IMR-90 (cell line): ENCODE measurements at regions not wholly inside any gene's neighbourhood (a gene's known extent, or its start where the extent isn't known, plus 50 kb on each side); places are given as distances from the start of the nearest gene placed in this dataset.

Experiments used
- ATAC-seq: fragments of 200-7000 bp; cut with Tn5 transposase; 2 replicates; pipeline ENCODE4 v1.9.1; 2020; ENCODE audit warnings: low read depth, mild to moderate bottlenecking, moderate library complexity
- BruUV-seq: library from RNA; stranded (reverse); fragments of 400-500 nt; replicated peaks from 2 replicates; lab custom pipeline; 2021; lab: Mats Ljungman, UMichigan
- CTCF ChIA-PET: fragments of 300-600 bp; formaldehyde crosslinking; extraction: SDS; loops from one replicate; lab custom pipeline; 2021; ENCODE audit warnings: antibody characterized with exemption; lab: Yijun Ruan, JAX
- POLR2A ChIA-PET: fragments of 300-600 bp; sonication (Branson Sonifier 250); formaldehyde crosslinking; loops from one replicate; lab custom pipeline; 2022; ENCODE audit warnings: antibody characterized with exemption; ENCODE audit not compliant: unreplicated experiment; lab: Charles Lee
- DNase-seq: peaks from one replicate; pipeline ENCODE4 v3.0.0; 2013
- H2AFZ ChIP-seq: replicated peaks from 2 replicates; pipeline ENCODE3; 2013; ENCODE audit warnings: low read length, mild to moderate bottlenecking; ENCODE audit not compliant: poor library complexity
- H2AK5ac ChIP-seq: 2 replicates; pipeline ENCODE4 v1.6.1; 2013; ENCODE audit warnings: low read depth, low read length, inconsistent platforms
- H2AK9ac ChIP-seq: replicated peaks from 2 replicates; pipeline ENCODE3; 2013; ENCODE audit warnings: mild to moderate bottlenecking, low read depth, low read length, moderate library complexity; ENCODE audit not compliant: poor library complexity
- H2BK120ac ChIP-seq: 2 replicates; pipeline ENCODE4 v1.6.1; 2013; ENCODE audit warnings: low read depth, low read length, inconsistent platforms
- H2BK15ac ChIP-seq: 3 replicates; pipeline ENCODE4 v1.6.1; 2013; ENCODE audit warnings: low read depth, low read length, inconsistent platforms
- H2BK20ac ChIP-seq: 2 replicates; pipeline ENCODE4 v1.6.1; 2013; ENCODE audit warnings: low read depth, mild to moderate bottlenecking, inconsistent platforms, low read length, moderate library complexity
- H2BK5ac ChIP-seq: 2 replicates; pipeline ENCODE4 v1.6.1; 2013; ENCODE audit warnings: mild to moderate bottlenecking, low read depth, low read length, inconsistent platforms; ENCODE audit not compliant: poor library complexity, severe bottlenecking
- H3K14ac ChIP-seq: replicated peaks from 2 replicates; pipeline ENCODE4 v1.6.1; 2013; ENCODE audit warnings: low read depth, low read length, inconsistent platforms
- H3K18ac ChIP-seq: 2 replicates; pipeline ENCODE4 v1.6.1; 2013; ENCODE audit warnings: low read depth, low read length, control low read depth
- H3K23ac ChIP-seq: 2 replicates; pipeline ENCODE4 v1.6.1; 2013; ENCODE audit warnings: low read depth, low read length, inconsistent platforms
- H3K27ac ChIP-seq: 2 replicates; pipeline ENCODE4 v1.5.1; 2013; ENCODE audit warnings: mild to moderate bottlenecking, control low read depth, low read length; ENCODE audit not compliant: insufficient read depth
- H3K27me3 ChIP-seq: 2 replicates; pipeline ENCODE4 v1.6.1; 2013; ENCODE audit warnings: low read length; ENCODE audit not compliant: control insufficient read depth, insufficient read depth
- H3K36me3 ChIP-seq: 2 replicates; pipeline ENCODE4 v1.6.1; 2013; ENCODE audit warnings: low read length, mixed read lengths; ENCODE audit not compliant: control insufficient read depth, insufficient read depth
- H3K4ac ChIP-seq: 2 replicates; pipeline ENCODE4 v1.6.1; 2013; ENCODE audit warnings: low read depth, low read length, inconsistent platforms
- H3K4me1 ChIP-seq: 2 replicates; pipeline ENCODE4 v1.6.1; 2013; ENCODE audit warnings: low read length, mixed read lengths; ENCODE audit not compliant: control insufficient read depth, insufficient read depth
- H3K4me2 ChIP-seq: 2 replicates; pipeline ENCODE4 v1.6.1; 2013; ENCODE audit warnings: low read depth, mild to moderate bottlenecking, control low read depth, low read length, moderate library complexity
- H3K4me3 ChIP-seq: 2 replicates; pipeline ENCODE4 v1.5.1; 2013; ENCODE audit warnings: low read depth, mild to moderate bottlenecking, control low read depth, low read length, moderate library complexity; ENCODE audit not compliant: insufficient read depth
- H3K56ac ChIP-seq: 2 replicates; pipeline ENCODE4 v1.6.1; 2013; ENCODE audit warnings: low read length, inconsistent platforms; ENCODE audit not compliant: insufficient read depth; ENCODE audit errors: extremely low read depth
- H3K79me1 ChIP-seq, 2 experiments: 2 replicates each; pipeline ENCODE4 v1.6.1; 2013; ENCODE audit warnings: low read length in 2 of 2, inconsistent platforms in 1 of 2, low read depth in 1 of 2
- H3K9ac ChIP-seq: 2 replicates; pipeline ENCODE4 v1.6.1; 2013; ENCODE audit warnings: low read depth, low read length, control low read depth
- H3K9me1 ChIP-seq: 2 replicates; pipeline ENCODE4 v1.6.1; 2013; ENCODE audit warnings: low read length, inconsistent platforms; ENCODE audit not compliant: insufficient read depth
- H3K9me3 ChIP-seq: 2 replicates; pipeline ENCODE4 v1.6.1; 2013; ENCODE audit warnings: low read length; ENCODE audit not compliant: control insufficient read depth, insufficient read depth
- H4K20me1 ChIP-seq: 2 replicates; pipeline ENCODE4 v1.6.1; 2013; ENCODE audit warnings: low read length, inconsistent platforms; ENCODE audit not compliant: insufficient read depth
- H4K5ac ChIP-seq: 2 replicates; pipeline ENCODE4 v1.6.1; 2013; ENCODE audit warnings: mild to moderate bottlenecking, low read depth, low read length, control low read depth
- H4K8ac ChIP-seq, 2 experiments: 2 replicates each; pipeline ENCODE4 v1.6.1; 2013; ENCODE audit warnings: low read depth in 2 of 2, low read length in 2 of 2, control low read depth in 1 of 2, inconsistent platforms in 1 of 2
- H4K91ac ChIP-seq: 2 replicates; pipeline ENCODE4 v1.6.1; 2013; ENCODE audit warnings: low read depth, low read length, inconsistent platforms; ENCODE audit not compliant: insufficient read depth
- BHLHE40 ChIP-seq: fragments of 150-350 bp; IDR thresholded peaks from 2 replicates; pipeline ENCODE4 v1.6.1; 2016; ENCODE audit warnings: mild to moderate bottlenecking, low read depth, low read length
- CEBPB ChIP-seq: IDR thresholded peaks from 2 replicates; pipeline ENCODE4 v1.6.1; 2012; ENCODE audit warnings: low read depth, low read length, improper control_type of control experiment
- CHD1 ChIP-seq: IDR thresholded peaks from 2 replicates; pipeline ENCODE4 v1.6.1; 2012; ENCODE audit warnings: low read depth, low read length, improper control_type of control experiment
- FOS ChIP-seq: fragments of 150-350 bp; IDR thresholded peaks from 2 replicates; pipeline ENCODE4 v1.6.1; 2016; ENCODE audit warnings: low read depth, low read length
- MAFK ChIP-seq: IDR thresholded peaks from 2 replicates; pipeline ENCODE4 v1.6.1; 2012; ENCODE audit warnings: low read depth, low read length, improper control_type of control experiment
- MAZ ChIP-seq: IDR thresholded peaks from 2 replicates; pipeline ENCODE4 v1.6.1; 2012; ENCODE audit warnings: low read depth, mild to moderate bottlenecking, low read length, improper control_type of control experiment, moderate library complexity, borderline replicate concordance
- MXI1 ChIP-seq: IDR thresholded peaks from 2 replicates; pipeline ENCODE4 v1.6.1; 2012; ENCODE audit warnings: low read depth, mild to moderate bottlenecking, low read length, moderate library complexity, borderline replicate concordance
- NFE2L2 ChIP-seq: fragments of 150-350 bp; IDR thresholded peaks from 2 replicates; pipeline ENCODE4 v1.6.1; 2016; ENCODE audit warnings: low read depth, mild to moderate bottlenecking, low read length
- POLR2A ChIP-seq: IDR thresholded peaks from 2 replicates; pipeline ENCODE4 v1.6.1; 2012; ENCODE audit warnings: mild to moderate bottlenecking, low read depth, low read length
- RAD21 ChIP-seq: IDR thresholded peaks from 2 replicates; pipeline ENCODE4 v1.6.1; 2012; ENCODE audit warnings: low read length, improper control_type of control experiment
- RCOR1 ChIP-seq: IDR thresholded peaks from 2 replicates; pipeline ENCODE4 v1.6.1; 2012; ENCODE audit warnings: mild to moderate bottlenecking, low read length, improper control_type of control experiment; ENCODE audit not compliant: insufficient replicate concordance
- RFX5 ChIP-seq: IDR thresholded peaks from 2 replicates; pipeline ENCODE4 v1.8.0; 2012; ENCODE audit warnings: low read depth, mild to moderate bottlenecking, low read length, moderate library complexity
- SMC3 ChIP-seq: fragments of 150-350 bp; IDR thresholded peaks from 2 replicates; pipeline ENCODE4 v1.6.1; 2016; ENCODE audit warnings: low read depth, mild to moderate bottlenecking, antibody characterized with exemption, low read length, moderate library complexity
- WGBS, 2 experiments: methylation state at CpG; one replicate each; pipeline versions ENCODE4 v1.1.5 to v1.1.7; 2013; ENCODE audit warnings: missing lambda C conversion rate in 2 of 2; ENCODE audit not compliant: insufficient read length in 1 of 2; ENCODE audit errors: extremely low coverage in 2 of 2; 5-methylcytosine and 5-hydroxymethylcytosine counted together
- dilution Hi-C: fragments of 300-500 bp; cut with HindIII; formaldehyde crosslinking; loops from one replicate; pipeline ENCODE4 v1.14.3; 2018; ENCODE audit warnings: low sequenced_read_pairs; ENCODE audit not compliant: unreplicated experiment
- in situ Hi-C: fragments of 300-500 bp; cut with MboI; formaldehyde crosslinking; loops from 3 replicates; pipeline ENCODE4 v1.14.3; 2019; ENCODE audit warnings: low sequenced_read_pairs, inconsistent platforms, mixed read lengths
- intact Hi-C: fragments of 100-400 bp; cut with micrococcal nuclease; formaldehyde crosslinking; loops from 2 replicates; pipeline ENCODE4 v1.10.0; 2022
- TF ChIP-seq, protein P1 (sequence below): fragments of 150-350 bp; IDR thresholded peaks from 2 replicates; pipeline ENCODE4 v1.6.1; 2016; ENCODE audit warnings: low read depth, mild to moderate bottlenecking, low read length, moderate library complexity, borderline replicate concordance
- TF ChIP-seq, protein P2 (sequence below): fragments of 150-350 bp; IDR thresholded peaks from 2 replicates; pipeline ENCODE4 v1.6.1; 2017; ENCODE audit warnings: mild to moderate bottlenecking, antibody characterized with exemption, low read length, low read depth
- TF ChIP-seq, protein P3 (sequence below): conservative IDR thresholded peaks from 2 replicates; pipeline ENCODE4 v1.5.1; 2012; ENCODE audit warnings: mild to moderate bottlenecking, low read depth, low read length, improper control_type of control experiment

DNA sequence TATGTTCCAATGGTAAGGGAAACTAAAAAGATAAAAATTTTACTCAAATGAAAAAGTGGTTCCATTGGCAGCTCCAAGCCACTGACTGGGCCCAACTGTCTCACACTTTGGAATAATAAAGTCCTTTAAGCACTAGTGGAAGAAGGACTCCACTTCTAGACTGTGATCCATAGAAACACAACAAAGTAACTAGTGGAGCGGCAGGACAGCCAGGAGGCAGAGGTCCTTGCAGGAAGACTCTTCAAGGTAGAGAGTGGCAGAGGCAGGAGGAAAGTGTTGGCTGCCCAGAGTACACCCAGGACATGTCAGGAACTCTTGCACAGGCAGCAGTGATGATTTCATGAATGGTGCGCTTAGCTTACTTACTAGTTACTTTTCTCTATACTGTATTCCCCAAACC is 65.0 kb upstream of the CCN6 start:
- Histone ChIP-seq H3K4me3 (no peak overlapping the region), H4K20me1 (no peaks in the 10 kb centered on the region), H3K36me3 (no peaks in the 10 kb centered on the region), H3K56ac (no peak overlapping the region), H3K27ac (no peak overlapping the region), H3K9me3 (no peaks in the 10 kb centered on the region), H2AFZ (no peak overlapping the region), H2BK20ac (peak overlapping the region; percentile 25; the same call in 1 of the 2 replicates), H2AK5ac (peak overlapping the region; percentile 37; the same call in 1 of the 2 replicates), H3K9me1 (peaks cover 6% of the 10 kb centered on the region; the same call in 1 of the 2 replicates), H2BK5ac (no peak overlapping the region), H4K5ac (peak overlapping the region; percentile 19; the same call in 1 of the 2 replicates), H2BK120ac (peak overlapping the region; percentile 32), H3K4me2 (no peak overlapping the region), H3K27me3 (no peaks in the 10 kb centered on the region), H3K79me1 (no peaks in the 10 kb centered on the region), H3K9ac (no peak overlapping the region), H3K4me1 (peaks cover 8% of the 10 kb centered on the region), H3K18ac (no peak overlapping the region), H3K14ac (no peak overlapping the region; the same call in 1 of the 2 replicates), H4K91ac (no peak overlapping the region), H2AK9ac (no peak overlapping the region), H2BK15ac (0 out of 3 replicates have a peak overlapping the region, but pooled peaks have one; percentile 62), H4K8ac (no peak overlapping the region), H3K4ac (no peak overlapping the region), H3K23ac (no peak overlapping the region)
- in situ Hi-C loops: no loop called here
- POLR2A ChIA-PET: no interaction called here
- CTCF ChIA-PET: no interaction called here
- intact Hi-C loops: no loop called here
- no peak for DNase-seq
- no CpG with 5 or more reads among the region's 2 CpGs for WGBS, 2 experiments
- ATAC-seq: no peak
- dilution Hi-C loops: no loop called here
- TF ChIP-seq CEBPB (no peak), RAD21 (no peak), CHD1 (no peak), POLR2A (no peak), NFE2L2 (no peak), MAFK (no peak), FOS (no peak), RCOR1 (no peak), BHLHE40 (no peak), SMC3 (no peak), MXI1 (no peak), RFX5 (no peak), MAZ (no peak)
- TF ChIP-seq, protein P1, sequence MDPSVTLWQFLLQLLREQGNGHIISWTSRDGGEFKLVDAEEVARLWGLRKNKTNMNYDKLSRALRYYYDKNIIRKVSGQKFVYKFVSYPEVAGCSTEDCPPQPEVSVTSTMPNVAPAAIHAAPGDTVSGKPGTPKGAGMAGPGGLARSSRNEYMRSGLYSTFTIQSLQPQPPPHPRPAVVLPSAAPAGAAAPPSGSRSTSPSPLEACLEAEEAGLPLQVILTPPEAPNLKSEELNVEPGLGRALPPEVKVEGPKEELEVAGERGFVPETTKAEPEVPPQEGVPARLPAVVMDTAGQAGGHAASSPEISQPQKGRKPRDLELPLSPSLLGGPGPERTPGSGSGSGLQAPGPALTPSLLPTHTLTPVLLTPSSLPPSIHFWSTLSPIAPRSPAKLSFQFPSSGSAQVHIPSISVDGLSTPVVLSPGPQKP: no peak
- TF ChIP-seq, protein P2, sequence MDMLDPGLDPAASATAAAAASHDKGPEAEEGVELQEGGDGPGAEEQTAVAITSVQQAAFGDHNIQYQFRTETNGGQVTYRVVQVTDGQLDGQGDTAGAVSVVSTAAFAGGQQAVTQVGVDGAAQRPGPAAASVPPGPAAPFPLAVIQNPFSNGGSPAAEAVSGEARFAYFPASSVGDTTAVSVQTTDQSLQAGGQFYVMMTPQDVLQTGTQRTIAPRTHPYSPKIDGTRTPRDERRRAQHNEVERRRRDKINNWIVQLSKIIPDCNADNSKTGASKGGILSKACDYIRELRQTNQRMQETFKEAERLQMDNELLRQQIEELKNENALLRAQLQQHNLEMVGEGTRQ: no peak
- TF ChIP-seq, protein P3, sequence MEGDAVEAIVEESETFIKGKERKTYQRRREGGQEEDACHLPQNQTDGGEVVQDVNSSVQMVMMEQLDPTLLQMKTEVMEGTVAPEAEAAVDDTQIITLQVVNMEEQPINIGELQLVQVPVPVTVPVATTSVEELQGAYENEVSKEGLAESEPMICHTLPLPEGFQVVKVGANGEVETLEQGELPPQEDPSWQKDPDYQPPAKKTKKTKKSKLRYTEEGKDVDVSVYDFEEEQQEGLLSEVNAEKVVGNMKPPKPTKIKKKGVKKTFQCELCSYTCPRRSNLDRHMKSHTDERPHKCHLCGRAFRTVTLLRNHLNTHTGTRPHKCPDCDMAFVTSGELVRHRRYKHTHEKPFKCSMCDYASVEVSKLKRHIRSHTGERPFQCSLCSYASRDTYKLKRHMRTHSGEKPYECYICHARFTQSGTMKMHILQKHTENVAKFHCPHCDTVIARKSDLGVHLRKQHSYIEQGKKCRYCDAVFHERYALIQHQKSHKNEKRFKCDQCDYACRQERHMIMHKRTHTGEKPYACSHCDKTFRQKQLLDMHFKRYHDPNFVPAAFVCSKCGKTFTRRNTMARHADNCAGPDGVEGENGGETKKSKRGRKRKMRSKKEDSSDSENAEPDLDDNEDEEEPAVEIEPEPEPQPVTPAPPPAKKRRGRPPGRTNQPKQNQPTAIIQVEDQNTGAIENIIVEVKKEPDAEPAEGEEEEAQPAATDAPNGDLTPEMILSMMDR: no peak
- BruUV-seq: no TSS peak
